ENCODE measurements at regions not wholly inside any gene's neighbourhood (a gene's known extent, or its start where the extent isn't known, plus 50 kb on each side); places are given as distances from the start of the nearest gene placed in this dataset.

DNA sequence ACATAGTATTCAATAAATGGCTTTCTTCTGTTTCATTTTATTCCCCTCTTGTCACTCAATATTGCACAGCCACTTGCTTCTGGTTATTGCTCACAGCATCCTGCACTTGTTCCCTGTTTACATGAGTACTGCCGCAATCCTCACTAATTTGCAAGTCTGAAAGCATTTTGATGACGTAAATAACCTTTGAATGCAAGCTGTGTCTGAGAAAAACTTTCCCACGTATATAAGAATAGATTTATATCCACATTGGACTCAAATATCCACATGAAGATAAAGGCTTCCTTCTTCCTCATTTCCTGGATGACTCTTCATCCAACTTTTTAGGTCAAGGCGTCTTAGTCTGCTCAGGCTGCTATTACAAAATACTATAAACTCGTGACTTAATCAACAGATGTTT lies 88.2 kb upstream of the DAP start:
- Histone ChIP-seq H3K9me3 (ENCODE audit: insufficient read depth, low read length) (no peaks in the 10 kb centered on the region), H3K4me1 (ENCODE audit: low read length) (no peaks in the 10 kb centered on the region), H2AFZ (ENCODE audit: low read depth, low read length) (no peak overlapping the region), H3K4me2 (ENCODE audit: low read length) (no peak overlapping the region), H3K36me3 (replicated peaks; ENCODE audit: low read depth, low read length) (no peaks in the 10 kb centered on the region), H3K4me3 (ENCODE audit: low read length) (no peak overlapping the region), H3K9ac (ENCODE audit: low read length) (no peak overlapping the region), H4K20me1 (ENCODE audit: insufficient read depth, low read length) (no peaks in the 10 kb centered on the region), H3K79me2 (ENCODE audit: low read length) (no peaks in the 10 kb centered on the region), H3K27ac (ENCODE audit: low read length) (no peak overlapping the region), H3K27me3 (ENCODE audit: low read depth, low read length) (no peaks in the 10 kb centered on the region; the same call in 1 of the 2 replicates)
- TF ChIP-seq, protein P1, sequence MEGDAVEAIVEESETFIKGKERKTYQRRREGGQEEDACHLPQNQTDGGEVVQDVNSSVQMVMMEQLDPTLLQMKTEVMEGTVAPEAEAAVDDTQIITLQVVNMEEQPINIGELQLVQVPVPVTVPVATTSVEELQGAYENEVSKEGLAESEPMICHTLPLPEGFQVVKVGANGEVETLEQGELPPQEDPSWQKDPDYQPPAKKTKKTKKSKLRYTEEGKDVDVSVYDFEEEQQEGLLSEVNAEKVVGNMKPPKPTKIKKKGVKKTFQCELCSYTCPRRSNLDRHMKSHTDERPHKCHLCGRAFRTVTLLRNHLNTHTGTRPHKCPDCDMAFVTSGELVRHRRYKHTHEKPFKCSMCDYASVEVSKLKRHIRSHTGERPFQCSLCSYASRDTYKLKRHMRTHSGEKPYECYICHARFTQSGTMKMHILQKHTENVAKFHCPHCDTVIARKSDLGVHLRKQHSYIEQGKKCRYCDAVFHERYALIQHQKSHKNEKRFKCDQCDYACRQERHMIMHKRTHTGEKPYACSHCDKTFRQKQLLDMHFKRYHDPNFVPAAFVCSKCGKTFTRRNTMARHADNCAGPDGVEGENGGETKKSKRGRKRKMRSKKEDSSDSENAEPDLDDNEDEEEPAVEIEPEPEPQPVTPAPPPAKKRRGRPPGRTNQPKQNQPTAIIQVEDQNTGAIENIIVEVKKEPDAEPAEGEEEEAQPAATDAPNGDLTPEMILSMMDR (IDR thresholded peaks at IDR 0.05; ENCODE audit: low read depth, low read length) = no peak
- no peak for TF ChIP-seq EZH2phosphoT487 (IDR thresholded peaks at IDR 0.05; ENCODE audit: low read depth)

DNA sequence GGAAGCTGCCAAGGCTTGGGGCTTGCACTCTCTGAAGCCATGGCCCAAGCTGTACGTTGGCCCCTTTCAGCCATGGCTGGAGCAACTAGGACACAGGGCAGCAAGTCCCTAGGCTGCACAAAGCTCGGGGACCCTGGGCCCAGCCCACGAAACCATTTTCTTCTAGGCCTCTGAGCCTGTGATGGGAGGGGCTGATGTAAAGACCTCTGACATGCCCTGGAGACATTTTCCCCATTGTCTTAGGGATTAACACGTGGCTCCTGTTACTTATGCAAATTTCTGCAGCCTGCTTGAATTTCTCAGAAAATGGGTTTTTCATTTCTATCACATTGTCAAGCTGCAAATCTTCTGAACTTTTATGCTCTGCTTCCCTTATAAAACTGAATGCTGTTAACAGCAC lies 83.0 kb upstream of the DAP start:
- H3K4me2 ChIP-seq (ENCODE audit: low read length) = no peak overlapping the region
- no peaks in the 10 kb centered on the region; the same call in 1 of the 2 replicates for H3K27me3 ChIP-seq (ENCODE audit: low read depth, low read length)
- no peak overlapping the region for H3K9ac ChIP-seq (ENCODE audit: low read length)
- H2AFZ ChIP-seq (ENCODE audit: low read depth, low read length) = no peak overlapping the region
- H4K20me1 ChIP-seq (ENCODE audit: insufficient read depth, low read length) = no peaks in the 10 kb centered on the region
- H3K79me2 ChIP-seq (ENCODE audit: low read length) = no peaks in the 10 kb centered on the region
- no peak overlapping the region for H3K27ac ChIP-seq (ENCODE audit: low read length)
- H3K9me3 ChIP-seq (ENCODE audit: insufficient read depth, low read length) = no peaks in the 10 kb centered on the region
- no peaks in the 10 kb centered on the region for H3K4me1 ChIP-seq (ENCODE audit: low read length)
- H3K36me3 ChIP-seq (replicated peaks; ENCODE audit: low read depth, low read length) = no peaks in the 10 kb centered on the region
- TF ChIP-seq, protein P1 (IDR thresholded peaks at IDR 0.05; ENCODE audit: low read depth, low read length) = no peak
- no peak for TF ChIP-seq EZH2phosphoT487 (IDR thresholded peaks at IDR 0.05; ENCODE audit: low read depth)
- no peak overlapping the region for H3K4me3 ChIP-seq (ENCODE audit: low read length)

GRCh38 chr5:10842823-10843222 lies 81.8 kb upstream of the DAP start:
- no peaks in the 10 kb centered on the region for H4K20me1 ChIP-seq (ENCODE audit: insufficient read depth, low read length)
- no peak overlapping the region for H3K27ac ChIP-seq (ENCODE audit: low read length)
- no peaks in the 10 kb centered on the region; the same call in 1 of the 2 replicates for H3K27me3 ChIP-seq (ENCODE audit: low read depth, low read length)
- H3K4me1 ChIP-seq (ENCODE audit: low read length) = peaks cover 7% of the 10 kb centered on the region
- no peak overlapping the region for H2AFZ ChIP-seq (ENCODE audit: low read depth, low read length)
- no peak for TF ChIP-seq EZH2phosphoT487 (IDR thresholded peaks at IDR 0.05; ENCODE audit: low read depth)
- TF ChIP-seq, protein P1 (IDR thresholded peaks at IDR 0.05; ENCODE audit: low read depth, low read length) = no peak
- H3K4me3 ChIP-seq (ENCODE audit: low read length) = no peak overlapping the region
- H3K9me3 ChIP-seq (ENCODE audit: insufficient read depth, low read length) = no peaks in the 10 kb centered on the region
- H3K4me2 ChIP-seq (ENCODE audit: low read length) = no peak overlapping the region
- H3K36me3 ChIP-seq (replicated peaks; ENCODE audit: low read depth, low read length) = no peaks in the 10 kb centered on the region
- no peak overlapping the region for H3K9ac ChIP-seq (ENCODE audit: low read length)
- no peaks in the 10 kb centered on the region for H3K79me2 ChIP-seq (ENCODE audit: low read length)

GRCh38 chr5:10839916-10840599 lies 79.0 kb upstream of the DAP start:
- H3K4me2 ChIP-seq (ENCODE audit: low read length) = no peak overlapping the region
- H3K79me2 ChIP-seq (ENCODE audit: low read length) = no peaks in the 10 kb centered on the region
- no peak overlapping the region for H3K4me3 ChIP-seq (ENCODE audit: low read length)
- no peaks in the 10 kb centered on the region for H3K9me3 ChIP-seq (ENCODE audit: insufficient read depth, low read length)
- no peaks in the 10 kb centered on the region for H3K36me3 ChIP-seq (replicated peaks; ENCODE audit: low read depth, low read length)
- H3K4me1 ChIP-seq (ENCODE audit: low read length) = peaks cover 9% of the 10 kb centered on the region
- no peak overlapping the region for H3K27ac ChIP-seq (ENCODE audit: low read length)
- H3K27me3 ChIP-seq (ENCODE audit: low read depth, low read length) = no peaks in the 10 kb centered on the region
- no peak overlapping the region for H3K9ac ChIP-seq (ENCODE audit: low read length)
- no peak overlapping the region for H2AFZ ChIP-seq (ENCODE audit: low read depth, low read length)
- no peak for TF ChIP-seq EZH2phosphoT487 (IDR thresholded peaks at IDR 0.05; ENCODE audit: low read depth)
- TF ChIP-seq, protein P1 (IDR thresholded peaks at IDR 0.05; ENCODE audit: low read depth, low read length) = no peak
- no peaks in the 10 kb centered on the region for H4K20me1 ChIP-seq (ENCODE audit: insufficient read depth, low read length)

All from OCI-LY3 (cell line).